GM21381 (cell line): ENCODE measurements at regions not wholly inside any gene's neighbourhood (a gene's known extent, or its start where the extent isn't known, plus 50 kb on each side); places are given as distances from the start of the nearest gene placed in this dataset.
"Not testable (repeated sequence)": the region's sequence is repeated elsewhere in the genome, so short reads cannot be mapped to it uniquely, and the experiment has no call there.

Source experiments
- ATAC-seq: cut with Tn5 transposase; IDR thresholded peaks from one replicate; pipeline ENCODE4 v1.9.1; 2021; ENCODE audit warnings: mild to moderate bottlenecking, moderate library complexity; ENCODE audit not compliant: unreplicated experiment

DNA sequence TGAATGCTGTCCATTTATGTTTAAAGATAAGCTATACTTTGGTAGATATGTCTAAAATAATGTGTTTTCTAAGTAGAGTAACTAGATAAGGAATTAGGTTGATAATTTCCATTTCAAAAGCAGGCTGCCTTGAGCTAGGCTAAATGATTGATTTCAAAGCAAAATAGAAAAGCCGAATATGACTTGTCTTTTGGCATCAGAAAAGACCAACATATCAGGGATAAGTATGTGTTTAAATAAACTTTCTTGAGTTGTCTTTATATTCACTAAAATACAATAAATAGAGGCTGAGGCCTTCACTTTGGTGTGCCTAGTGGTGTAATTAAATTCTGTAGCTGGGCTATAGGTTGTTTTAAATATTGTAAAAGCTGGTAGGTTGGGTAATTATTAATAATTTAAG lies 569.0 kb downstream of the TAF11L14 start:
- ATAC-seq, result no peak

DNA sequence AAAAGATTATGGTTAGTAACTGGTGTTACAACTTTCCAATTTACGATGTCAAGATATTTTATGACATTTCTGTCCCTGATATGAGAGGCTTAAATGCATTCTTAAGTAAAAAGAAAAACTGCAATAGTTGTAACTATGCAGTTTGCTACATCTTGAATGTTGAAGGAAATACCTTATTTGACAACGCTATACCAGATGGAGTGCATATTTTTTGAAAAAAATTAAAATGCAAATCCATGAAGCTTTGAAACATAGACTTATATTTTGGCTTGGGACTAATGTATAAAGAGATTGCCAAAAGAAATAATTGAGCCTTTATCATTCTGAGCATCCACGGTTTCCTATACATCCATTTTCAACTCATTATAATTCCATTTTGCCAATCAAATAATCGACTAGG lies 579.4 kb downstream of the TAF11L14 start:
- ATAC-seq, result no peak

DNA sequence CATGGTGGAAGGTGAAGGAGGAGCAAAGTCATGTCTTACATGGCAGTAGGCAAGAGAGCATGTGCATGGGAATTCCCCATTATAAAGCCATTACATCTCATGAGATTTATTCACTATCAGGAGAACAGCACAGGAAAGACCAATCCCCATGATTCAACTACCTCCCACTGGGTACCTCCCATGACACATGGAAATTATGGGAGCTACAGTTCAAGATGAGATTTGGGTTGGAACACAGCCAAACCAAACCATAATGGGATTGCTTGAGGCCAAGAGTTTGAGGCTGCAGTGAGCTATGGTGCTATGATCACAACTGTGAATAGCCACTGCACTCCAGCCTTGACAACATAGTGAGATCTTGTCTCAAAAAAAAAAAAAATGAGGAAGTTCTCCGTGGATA lies 581.8 kb downstream of the TAF11L14 start:
- ATAC-seq, result no peak

DNA sequence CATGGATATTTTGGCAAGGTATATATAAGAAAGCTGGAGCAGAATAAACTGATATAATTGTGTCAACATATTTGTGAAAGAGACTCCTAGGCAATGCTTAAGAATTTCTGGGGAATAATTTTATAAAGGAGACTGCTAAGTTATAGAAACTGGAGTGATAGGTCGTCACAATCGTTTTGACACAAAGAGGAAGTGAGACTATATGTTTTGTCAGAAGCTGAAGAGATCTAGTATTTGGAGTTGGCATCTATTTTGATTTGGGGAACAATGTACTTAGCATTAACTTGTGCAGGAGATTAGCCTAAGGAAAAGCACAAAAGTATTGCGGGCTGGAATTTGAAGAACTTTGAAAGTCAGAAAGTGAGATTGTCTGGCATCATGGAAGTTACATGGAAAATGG lies 582.5 kb downstream of the TAF11L14 start:
- ATAC-seq, result no peak

DNA sequence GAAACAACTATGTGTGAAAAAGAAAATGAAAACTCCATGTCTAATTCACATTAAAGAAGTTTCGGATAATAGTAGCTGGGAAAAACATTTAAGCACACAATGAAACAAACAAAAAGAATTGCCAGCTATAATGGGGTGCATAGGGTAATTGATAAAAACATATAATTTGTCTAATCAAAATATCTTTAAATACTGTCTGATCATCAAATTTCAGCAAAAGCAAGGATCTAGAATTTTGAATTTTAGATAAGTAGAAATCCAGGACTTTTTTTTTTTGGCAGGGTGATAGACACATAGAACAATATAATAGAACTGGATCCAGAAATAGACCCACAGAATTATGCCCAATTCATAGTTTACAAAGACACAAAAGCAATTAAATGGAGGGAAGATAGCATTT lies 585.0 kb downstream of the TAF11L14 start:
- no peak for ATAC-seq

DNA sequence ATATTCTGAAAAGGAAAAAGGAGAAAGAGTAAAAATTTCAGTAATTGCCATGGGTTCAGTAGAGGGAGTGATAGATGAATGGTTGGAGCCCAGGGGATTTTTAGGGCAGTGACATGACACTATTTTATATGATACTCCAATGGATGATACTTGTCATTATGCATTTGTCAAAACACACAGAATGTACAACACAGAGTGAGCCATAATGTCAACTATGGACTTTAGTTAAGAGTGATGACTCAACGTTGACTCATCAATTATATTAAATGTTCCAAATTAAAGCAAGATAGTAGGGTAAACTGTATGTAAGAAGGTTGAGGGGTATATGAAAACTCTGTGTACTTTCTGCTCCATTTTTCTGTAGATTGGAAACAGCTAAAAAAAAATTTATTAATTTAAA lies 586.4 kb downstream of the TAF11L14 start:
- no peak for ATAC-seq

DNA sequence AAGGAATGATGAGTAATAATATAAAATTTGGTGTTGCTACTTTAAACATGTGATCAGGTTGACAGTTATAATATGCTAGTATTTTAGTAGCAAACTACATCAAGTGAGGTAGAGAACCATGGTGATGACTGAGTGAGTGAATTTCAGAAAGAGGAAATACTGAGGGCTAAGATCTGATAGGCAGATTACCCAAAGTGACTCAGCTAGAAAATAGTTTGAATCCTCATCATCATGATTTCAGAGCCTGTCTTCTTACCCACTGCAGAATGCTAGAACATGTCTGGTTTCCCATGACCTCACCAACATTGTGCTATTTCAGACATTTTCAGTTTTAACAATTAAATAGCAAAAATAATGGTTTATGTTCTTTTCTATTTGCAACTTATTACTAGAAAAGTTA lies 602.1 kb downstream of the TAF11L14 start:
- no peak for ATAC-seq

DNA sequence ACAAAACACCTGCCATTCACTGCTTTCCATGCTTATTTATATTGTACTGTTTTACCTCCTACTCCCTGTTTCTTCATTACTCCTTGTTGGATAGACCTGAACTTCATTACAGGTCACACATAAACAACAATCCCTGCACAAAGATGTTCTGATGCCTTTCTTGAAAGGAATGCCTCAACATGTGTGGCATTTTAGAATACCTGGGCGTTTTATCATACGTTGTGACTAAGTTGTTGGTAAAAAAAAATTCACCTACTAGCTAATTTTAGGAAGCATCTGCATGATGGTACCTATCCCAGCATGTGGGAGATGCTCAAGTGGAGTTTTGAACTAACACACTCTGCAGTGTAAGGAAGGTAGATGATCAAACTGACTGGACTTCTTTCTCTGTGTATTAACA lies 604.1 kb downstream of the TAF11L14 start:
- no peak for ATAC-seq

DNA sequence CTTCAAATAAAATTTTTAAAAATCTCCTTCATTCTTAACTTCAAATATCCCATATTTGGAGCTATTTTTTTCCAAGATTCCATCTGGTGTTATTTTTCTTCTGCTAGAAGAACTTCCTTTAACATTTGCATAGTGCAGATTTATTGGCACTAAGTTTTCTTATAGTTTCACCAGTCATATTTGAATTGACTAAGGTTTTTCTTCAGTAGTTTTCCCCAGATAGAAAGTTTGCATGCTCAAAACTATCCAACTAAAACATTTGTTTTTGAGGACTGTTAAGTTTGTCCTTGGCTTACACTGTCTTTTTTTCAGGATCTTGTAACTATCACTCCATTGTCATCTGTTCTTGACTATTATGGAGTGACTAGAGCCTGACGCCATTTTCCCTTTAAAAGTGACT lies 606.7 kb downstream of the TAF11L14 start:
- ATAC-seq, result no peak

DNA sequence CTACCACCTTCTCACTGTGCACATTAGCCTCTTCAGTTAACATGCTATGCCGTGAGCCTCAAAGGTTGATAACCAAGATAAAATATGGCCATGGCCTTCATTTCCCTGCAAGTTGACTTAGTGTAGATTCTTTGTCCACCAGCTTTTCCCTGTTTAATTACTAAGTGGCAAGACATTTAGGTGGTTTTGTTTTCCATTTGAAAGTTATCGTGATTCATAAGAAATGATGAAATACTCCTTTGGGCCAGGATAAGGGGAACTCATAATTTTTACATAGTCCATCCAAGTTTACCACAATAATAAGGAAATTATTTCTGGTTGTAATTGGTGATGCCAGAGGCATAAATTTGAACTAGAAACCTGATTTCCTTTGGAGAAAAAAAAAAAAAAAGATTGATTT lies 609.6 kb downstream of the TAF11L14 start:
- no peak for ATAC-seq

DNA sequence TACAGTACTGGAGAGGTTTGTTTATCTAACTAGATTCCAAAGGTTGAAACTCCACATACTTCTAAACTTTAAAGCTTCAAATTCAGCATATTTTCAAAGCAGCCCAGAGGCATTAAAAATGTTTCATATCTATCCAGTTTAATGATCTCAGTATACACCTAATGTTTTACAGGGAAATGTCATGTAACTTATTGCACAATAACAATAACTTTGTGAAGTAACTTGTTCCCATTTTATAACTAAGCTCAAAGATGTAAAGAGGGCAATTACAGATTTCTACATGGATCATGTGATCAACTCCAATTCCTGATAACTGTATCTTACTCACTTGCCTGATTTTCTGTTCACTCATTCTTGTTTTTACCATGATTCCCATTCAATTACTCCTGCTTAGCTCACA lies 610.0 kb downstream of the TAF11L14 start:
- ATAC-seq, result no peak

DNA sequence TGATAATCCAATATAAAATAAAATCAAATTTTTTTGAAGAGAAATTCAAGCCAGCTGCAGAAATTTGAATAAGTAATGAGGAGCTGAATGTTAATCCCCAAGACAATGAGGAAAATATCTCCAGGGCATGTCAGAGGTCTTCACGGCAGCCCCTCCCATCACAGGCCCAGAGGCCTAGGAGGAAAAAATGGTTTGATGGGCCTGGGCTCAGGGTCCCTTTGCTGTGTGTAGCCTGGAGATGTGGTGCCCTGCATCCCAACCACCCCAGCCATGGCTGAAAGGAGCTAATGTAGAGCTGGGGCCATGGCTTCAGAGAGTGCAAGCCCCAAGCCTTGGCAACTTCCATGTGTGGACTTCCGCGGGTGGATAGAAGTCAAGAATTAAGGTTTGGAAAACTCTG lies 618.3 kb downstream of the TAF11L14 start:
- no peak for ATAC-seq

DNA sequence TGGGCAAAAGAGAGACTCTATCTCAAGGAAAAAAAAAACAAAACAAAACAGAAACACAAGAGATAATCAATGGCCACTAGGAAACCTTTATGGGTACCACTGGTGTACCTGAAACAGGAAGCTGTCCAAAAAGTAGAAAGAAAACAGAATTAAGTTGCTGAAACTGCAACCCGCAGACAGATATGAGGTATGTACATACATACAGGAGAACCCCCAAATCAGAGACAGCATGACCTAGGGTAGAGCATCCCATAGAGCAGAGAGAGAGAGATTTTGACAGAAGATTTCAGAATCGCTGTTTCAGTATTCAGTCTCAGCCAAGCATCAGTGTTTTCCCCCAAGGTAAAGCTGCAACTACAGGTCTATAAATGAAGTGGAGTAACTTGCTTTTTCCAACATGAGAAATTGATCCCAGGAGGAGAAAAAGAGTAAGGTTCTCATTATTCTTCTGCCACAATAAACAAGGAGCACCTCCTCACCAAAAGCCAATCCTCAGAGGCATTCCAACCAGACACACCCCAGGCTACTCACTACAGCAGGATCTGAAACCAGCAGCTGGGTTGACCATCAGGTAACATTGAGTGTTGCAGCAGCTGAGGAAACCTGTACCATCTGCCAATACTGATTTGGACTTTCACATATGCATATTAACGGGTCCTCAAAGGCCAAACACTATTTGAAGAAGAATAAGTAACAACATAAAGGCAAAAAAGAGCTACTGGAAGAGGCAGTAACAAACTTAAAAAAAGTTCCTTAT lies 630.0 kb downstream of the TAF11L14 start:
- ATAC-seq, result no peak

DNA sequence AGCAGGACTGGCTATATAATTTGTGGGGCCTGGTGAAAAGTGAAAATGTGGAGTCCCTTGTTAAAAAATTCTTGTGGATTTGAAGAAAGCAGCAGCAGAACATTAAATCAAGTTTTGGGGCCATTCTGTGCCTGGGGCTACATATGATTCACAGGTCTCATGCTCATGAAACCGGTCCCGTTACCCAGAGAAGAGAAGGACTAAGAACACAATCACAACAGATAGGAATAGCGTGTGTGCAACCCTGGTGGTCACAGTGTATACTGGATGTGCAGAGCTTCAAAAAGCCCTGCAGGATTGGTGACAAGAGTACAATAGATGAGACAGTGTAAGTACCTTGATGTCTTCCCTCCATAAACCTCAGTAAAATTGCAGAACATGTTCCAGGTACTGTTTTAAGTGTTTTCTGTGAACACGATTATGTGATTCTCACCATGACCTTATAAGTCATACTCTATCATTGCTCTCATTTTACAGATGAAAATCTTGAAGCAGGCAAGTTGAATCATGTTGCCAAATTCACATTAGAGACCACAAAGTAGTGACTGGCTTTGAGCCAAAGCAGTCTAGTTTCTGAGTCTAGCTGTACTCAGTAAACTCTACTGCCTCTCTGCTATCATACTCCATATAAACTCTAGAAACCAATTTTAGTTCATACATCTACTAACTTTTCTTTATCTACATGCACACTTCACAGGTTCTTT lies 636.5 kb downstream of the TAF11L14 start:
- ATAC-seq, result no peak

DNA sequence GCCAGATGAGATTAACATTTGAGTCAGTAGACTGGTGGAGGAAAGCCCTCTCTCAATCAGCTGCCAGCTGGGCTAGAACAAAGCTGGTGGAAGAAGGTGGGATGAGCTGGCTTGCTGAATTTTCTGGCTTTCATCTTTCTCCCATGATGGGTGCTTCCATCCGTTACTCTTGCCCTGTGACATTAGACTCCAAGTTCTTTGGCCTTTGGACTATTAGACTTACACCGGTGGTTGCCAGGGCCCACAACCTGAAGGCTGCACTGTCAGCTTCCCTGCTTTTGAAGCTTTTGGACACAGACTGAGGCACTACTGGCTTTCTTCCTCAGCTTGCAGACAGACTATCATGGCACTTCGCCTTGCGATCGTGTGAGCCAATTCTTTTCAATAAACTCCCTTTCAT lies 642.7 kb downstream of the TAF11L14 start:
- ATAC-seq, result no peak

DNA sequence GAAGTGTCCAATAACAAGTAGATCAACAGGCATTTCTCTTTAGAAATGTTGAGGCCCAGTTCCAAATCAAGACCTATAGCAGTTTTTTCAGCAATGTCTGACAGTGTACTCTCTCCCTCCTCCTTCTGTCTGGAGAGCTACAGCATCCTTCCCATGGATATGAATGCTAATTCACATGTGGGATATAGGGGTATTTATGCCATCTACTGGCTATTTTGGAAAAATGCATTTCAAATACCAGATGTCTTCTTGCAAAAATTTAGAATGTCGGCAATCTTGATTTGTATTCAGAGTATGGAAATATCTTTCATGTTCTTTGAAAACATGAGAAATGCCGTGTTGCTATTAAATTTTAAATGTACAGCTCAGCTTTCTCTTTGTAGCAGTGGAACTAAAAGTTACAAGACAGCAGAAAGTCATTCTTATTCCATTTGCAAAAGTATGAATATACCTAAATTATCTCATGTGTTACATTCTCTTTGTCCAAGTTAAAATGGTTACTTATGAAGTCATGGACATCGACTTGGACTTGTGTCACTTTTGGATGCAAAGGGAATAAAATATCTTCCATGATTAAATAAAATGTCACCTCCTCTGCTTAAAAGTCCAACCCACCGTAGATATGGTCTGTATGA lies 647.8 kb downstream of the TAF11L14 start:
- no peak for ATAC-seq

DNA sequence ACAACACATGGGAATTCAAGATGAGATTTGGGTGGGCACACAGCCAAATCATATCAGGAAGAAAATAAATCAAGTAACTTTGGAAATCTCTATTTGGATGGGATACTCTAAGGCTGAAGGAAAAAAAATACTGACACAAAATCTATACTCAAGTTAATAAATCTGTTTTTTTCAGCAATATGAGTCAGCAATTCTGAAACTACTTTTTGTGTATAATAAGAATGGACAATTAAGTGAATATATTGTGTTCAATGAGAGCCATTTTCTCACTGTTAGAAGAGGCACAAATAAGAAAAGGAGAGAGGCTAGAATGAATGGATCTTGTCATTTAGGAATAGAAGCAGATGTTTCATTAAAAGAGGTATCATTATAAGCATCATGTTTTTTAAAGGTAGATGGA lies 651.0 kb downstream of the TAF11L14 start:
- no peak for ATAC-seq

DNA sequence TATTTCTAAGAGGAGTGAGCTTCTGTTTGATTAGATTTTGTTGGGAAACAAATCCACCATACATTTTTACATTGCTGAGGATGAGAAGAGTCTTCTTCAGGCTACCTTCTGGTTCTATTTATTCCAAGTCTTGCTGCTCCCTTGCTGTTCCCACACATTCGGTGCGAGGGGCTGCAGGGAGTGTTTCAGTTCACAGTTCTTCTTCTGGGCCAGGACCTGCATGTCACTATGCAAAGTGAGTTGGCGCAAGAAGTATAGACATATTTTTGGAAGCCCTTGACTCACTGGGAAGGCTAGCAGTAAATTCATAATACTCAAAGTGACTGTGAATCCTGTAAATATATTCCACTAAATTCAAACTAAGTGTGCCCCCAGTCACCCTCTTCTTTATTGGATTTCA lies 657.9 kb downstream of the TAF11L14 start:
- ATAC-seq, result no peak

DNA sequence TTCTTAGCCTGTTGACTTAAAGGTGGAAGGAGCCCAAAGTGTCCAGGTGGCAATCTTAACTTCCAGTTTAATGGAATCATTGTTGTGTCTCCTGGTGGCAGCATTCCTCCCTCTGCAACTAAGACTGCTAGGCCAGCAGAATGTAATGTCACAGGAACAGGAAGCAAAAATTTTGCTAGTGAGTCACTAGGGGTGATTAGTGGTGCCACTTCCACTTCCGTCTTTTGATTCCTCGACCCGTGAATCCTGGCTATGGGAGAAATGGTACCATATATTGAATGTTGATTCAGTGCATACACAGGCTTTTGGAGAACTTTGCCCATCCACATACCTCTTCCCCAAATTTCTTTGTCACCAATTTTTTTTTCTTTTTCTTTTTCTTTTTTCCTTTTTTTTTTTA lies 661.4 kb downstream of the TAF11L14 start:
- not testable (repeated sequence) for ATAC-seq

DNA sequence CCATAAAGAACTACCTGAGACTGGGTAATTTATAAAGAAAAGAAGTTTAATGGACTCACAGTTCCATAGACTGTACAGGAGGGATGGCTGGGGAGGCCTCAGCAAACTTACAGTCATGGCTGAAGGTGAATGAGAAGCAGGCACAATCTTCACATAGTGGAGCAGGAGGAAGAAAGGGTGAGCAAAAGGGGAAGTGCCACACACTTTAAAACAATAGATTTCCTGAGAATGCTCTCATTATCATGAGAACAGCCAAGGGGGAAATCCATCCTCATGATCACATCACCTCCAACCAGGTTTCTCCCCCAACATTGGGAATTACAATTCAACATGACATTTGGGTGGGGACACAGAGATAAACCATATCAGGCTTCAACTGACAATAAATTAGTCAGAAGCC lies 664.9 kb downstream of the TAF11L14 start:
- ATAC-seq, result no peak

DNA sequence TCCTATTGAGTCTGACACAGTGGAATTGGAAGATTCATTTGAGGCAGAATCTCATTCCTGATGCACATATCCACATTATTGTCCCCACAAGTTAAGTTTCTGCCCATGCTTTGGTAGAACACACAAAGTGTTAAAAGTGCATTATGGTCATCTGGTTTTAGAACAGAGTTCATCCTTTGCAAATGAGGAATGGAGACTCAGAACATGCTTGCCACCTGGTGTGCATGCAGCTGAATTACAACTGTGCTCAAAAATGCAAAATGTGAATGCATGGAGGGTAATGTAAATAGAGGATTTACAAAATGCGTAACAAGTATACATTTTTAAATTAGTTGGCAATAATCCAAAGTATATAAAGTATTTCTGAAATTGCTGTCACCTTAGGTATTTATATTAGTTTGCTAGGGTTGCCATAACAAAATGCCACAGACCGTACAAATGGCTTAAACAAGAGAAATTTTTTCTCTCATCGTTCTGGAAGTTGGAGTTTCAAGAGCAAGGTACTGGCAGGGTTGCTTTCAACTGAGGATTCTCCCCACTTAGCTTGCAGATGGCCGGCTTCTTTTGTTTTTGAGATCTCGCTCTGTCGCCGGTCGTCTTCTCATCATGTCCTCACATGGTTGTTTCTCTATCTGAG lies 671.1 kb downstream of the TAF11L14 start:
- ATAC-seq, result peak; percentile 86

DNA sequence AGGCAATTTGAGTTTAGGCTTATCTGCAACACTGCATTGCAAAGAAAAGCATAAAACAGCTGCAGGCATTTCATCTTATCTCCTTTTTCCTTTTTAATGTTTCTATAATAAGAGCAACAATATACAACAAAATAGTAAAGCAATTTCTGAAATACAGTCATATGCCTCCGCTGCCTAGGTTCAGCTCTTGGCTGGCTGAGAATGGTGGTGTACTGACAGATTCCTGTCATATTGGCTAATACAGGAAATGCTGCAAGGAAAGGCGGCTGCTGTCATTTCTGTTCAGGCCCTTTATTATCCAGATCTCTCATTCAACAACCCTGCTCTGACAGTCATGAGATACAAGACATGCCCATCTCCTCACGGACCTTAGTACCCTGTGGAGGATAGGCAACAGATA lies 677.0 kb downstream of the TAF11L14 start:
- ATAC-seq, result no peak
